Lung (tissue), 11 donors: ENCODE measurements at regions not wholly inside any gene's neighbourhood (a gene's known extent, or its start where the extent isn't known, plus 50 kb on each side); places are given as distances from the start of the nearest gene placed in this dataset.

Source experiments
- ATAC-seq: fragments of 200-7000 bp; cut with Tn5 transposase; one replicate; pipeline ENCODE4 v1.9.1; 2020; ENCODE audit warnings: moderate number of reproducible peaks; ENCODE audit not compliant: insufficient read depth, low FRiP score
- DNase-seq, 3 donors: peaks; one replicate each; pipeline ENCODE4 v3.0.0-alpha.2; 2013 to 2017
- H3K27ac ChIP-seq, 2 donors: one replicate each; pipeline ENCODE4 v1.5.1; 2013; ENCODE audit warnings: mild to moderate bottlenecking in 2 of 2, moderate library complexity in 2 of 2, control low read depth in 1 of 2, inconsistent platforms in 1 of 2, low read depth in 1 of 2, low read length in 1 of 2
- H3K27me3 ChIP-seq, 3 donors: one replicate each; pipeline ENCODE4 v1.5.1; 2013; ENCODE audit warnings: low read length in 2 of 3; ENCODE audit not compliant: control insufficient read depth in 3 of 3, insufficient read depth in 3 of 3
- H3K36me3 ChIP-seq, 4 donors: one replicate each; pipeline ENCODE4 v1.5.1; 2013; ENCODE audit warnings: low read length in 4 of 4, mild to moderate bottlenecking in 1 of 4, moderate library complexity in 1 of 4; ENCODE audit not compliant: control insufficient read depth in 4 of 4, insufficient read depth in 4 of 4
- H3K4me1 ChIP-seq, 5 donors: one replicate each; pipeline ENCODE4 v1.5.1; 2013; ENCODE audit warnings: low read length in 5 of 5, mild to moderate bottlenecking in 2 of 5, moderate library complexity in 1 of 5; ENCODE audit not compliant: control insufficient read depth in 5 of 5, insufficient read depth in 5 of 5
- H3K4me3 ChIP-seq: one replicate; pipeline ENCODE4 v1.5.1; 2013; ENCODE audit warnings: mild to moderate bottlenecking, control low read depth, moderate library complexity
- H3K9ac ChIP-seq, 2 donors: one replicate each; pipeline ENCODE4 v1.5.1; 2013; ENCODE audit warnings: low read length in 2 of 2, control low read depth in 1 of 2; ENCODE audit not compliant: insufficient read depth in 1 of 2
- H3K9me3 ChIP-seq, 4 donors: one replicate each; pipeline ENCODE4 v1.5.1; 2013; ENCODE audit warnings: low read length in 3 of 4, mild to moderate bottlenecking in 1 of 4, moderate library complexity in 1 of 4; ENCODE audit not compliant: control insufficient read depth in 4 of 4, insufficient read depth in 3 of 4
- WGBS, 2 donors: extraction: QIAGEN DNeasy Blood & Tissue Kit; methylation state at CpG; one replicate each; pipeline ENCODE4 v1.1.7; 2013; 5-methylcytosine and 5-hydroxymethylcytosine counted together
- TF ChIP-seq, protein P1 (sequence below): IDR thresholded peaks from 2 replicates; pipeline ENCODE4 v1.5.1; 2012; ENCODE audit warnings: mild to moderate bottlenecking; ENCODE audit errors: control extremely low read depth, extremely low read depth
- donor health status: control.
- donor health status: control.
- donor health status: Bipolar disorder and iron deficiency.
- donor health status: healthy.
- donor health status: DM: yes; HTN: yes; CAD: no.

- Histone ChIP-seq H3K36me3 (no peaks in the 10 kb centered on the region), H3K9ac (no peak overlapping the region), H3K4me1 (no peaks in the 10 kb centered on the region), H3K27ac (no peak overlapping the region), H3K9me3 (no peaks in the 10 kb centered on the region), H3K4me3 (no peak overlapping the region), H3K27me3 (no peaks in the 10 kb centered on the region)
- 84 to 89% methylated on average over 5 of the region's 5 CpGs for WGBS, 2 donors
- TF ChIP-seq, protein P1, sequence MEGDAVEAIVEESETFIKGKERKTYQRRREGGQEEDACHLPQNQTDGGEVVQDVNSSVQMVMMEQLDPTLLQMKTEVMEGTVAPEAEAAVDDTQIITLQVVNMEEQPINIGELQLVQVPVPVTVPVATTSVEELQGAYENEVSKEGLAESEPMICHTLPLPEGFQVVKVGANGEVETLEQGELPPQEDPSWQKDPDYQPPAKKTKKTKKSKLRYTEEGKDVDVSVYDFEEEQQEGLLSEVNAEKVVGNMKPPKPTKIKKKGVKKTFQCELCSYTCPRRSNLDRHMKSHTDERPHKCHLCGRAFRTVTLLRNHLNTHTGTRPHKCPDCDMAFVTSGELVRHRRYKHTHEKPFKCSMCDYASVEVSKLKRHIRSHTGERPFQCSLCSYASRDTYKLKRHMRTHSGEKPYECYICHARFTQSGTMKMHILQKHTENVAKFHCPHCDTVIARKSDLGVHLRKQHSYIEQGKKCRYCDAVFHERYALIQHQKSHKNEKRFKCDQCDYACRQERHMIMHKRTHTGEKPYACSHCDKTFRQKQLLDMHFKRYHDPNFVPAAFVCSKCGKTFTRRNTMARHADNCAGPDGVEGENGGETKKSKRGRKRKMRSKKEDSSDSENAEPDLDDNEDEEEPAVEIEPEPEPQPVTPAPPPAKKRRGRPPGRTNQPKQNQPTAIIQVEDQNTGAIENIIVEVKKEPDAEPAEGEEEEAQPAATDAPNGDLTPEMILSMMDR = no peak
- DNase-seq = no peak
- no peak for ATAC-seq
Measured at GRCh38 chr1:208410409-208410808, 166.2 kb upstream of the PLXNA2 start.

GRCh38 chr1:208413006-208413405 is 168.8 kb upstream of the PLXNA2 start:
- no peak overlapping the region for H3K9ac ChIP-seq

GRCh38 chr1:208418667-208419066 is 174.5 kb upstream of the PLXNA2 start:
- Histone ChIP-seq H3K4me1 (no peaks in the 10 kb centered on the region), H3K4me3 (no peak overlapping the region), H3K27me3 (no peaks in the 10 kb centered on the region), H3K36me3 (no peaks in the 10 kb centered on the region), H3K27ac (no peak overlapping the region), H3K9me3 (no peaks in the 10 kb centered on the region), H3K9ac (no peak overlapping the region)
- TF ChIP-seq, protein P1 = no peak
- WGBS, 2 donors = 84 to 96% methylated on average over 1 of the region's 1 CpG
- DNase-seq (no peak), ATAC-seq (no peak)

More at GRCh38 chr1:208413006-208413405, 168.8 kb upstream of the PLXNA2 start:
- ATAC-seq = no peak
- H3K27ac ChIP-seq = no peak overlapping the region
- 38 to 50% methylated on average over 2 of the region's 2 CpGs for WGBS, 2 donors
- DNase-seq = no peak
- TF ChIP-seq, protein P1 = no peak
- H3K27me3 ChIP-seq = no peaks in the 10 kb centered on the region
- H3K4me3 ChIP-seq = no peak overlapping the region
- H3K9me3 ChIP-seq = no peaks in the 10 kb centered on the region
- no peaks in the 10 kb centered on the region for H3K4me1 ChIP-seq
- no peaks in the 10 kb centered on the region for H3K36me3 ChIP-seq

- no peak overlapping the region for H3K27ac ChIP-seq
- no peaks in the 10 kb centered on the region for H3K27me3 ChIP-seq
- WGBS, 2 donors = 80 to 83% methylated on average over 5 of the region's 5 CpGs
- no peaks in the 10 kb centered on the region for H3K9me3 ChIP-seq
- H3K4me3 ChIP-seq = no peak overlapping the region
- no peaks in the 10 kb centered on the region for H3K36me3 ChIP-seq
- H3K4me1 ChIP-seq = no peaks in the 10 kb centered on the region
- ATAC-seq = no peak
- DNase-seq = no peak
- H3K9ac ChIP-seq = no peak overlapping the region
- TF ChIP-seq, protein P1 = no peak
Measured at GRCh38 chr1:208419746-208420420, 175.7 kb upstream of the PLXNA2 start.
